Activated T-cell treated with anti-CD3 and anti-CD28 coated beads, Interleukin-2, amount 50 U/mL, for 48 hours (primary cell): ENCODE measurements at regions not wholly inside any gene's neighbourhood (a gene's known extent, or its start where the extent isn't known, plus 50 kb on each side); places are given as distances from the start of the nearest gene placed in this dataset.
"Not testable (repeated sequence)": the region's sequence is repeated elsewhere in the genome, so short reads cannot be mapped to it uniquely, and the experiment has no call there.

Experiments
- DNase-seq, 2 experiments: peaks; one replicate each; pipeline ENCODE4 v3.0.0-alpha.2; 2020

DNA sequence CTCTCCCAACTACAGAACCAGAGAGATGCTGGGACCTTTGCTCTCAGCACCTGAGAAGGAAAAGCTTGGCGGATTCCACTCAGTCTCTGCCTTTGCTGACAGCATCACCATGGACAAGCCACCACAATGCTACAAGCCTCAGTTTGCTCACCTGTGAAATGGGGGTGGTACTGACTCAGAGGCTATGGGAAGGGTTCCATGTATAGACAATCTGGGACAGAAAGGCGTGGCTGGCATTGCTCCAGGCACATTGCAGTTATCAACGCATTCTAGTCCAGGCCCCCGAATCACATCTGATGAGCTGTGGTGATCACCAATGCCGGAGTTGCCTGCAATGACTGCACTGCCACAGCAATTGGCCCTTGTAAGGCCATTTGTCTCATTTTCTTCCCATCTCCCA is 72.6 kb downstream of the ISX start:
- no peak for DNase-seq

DNA sequence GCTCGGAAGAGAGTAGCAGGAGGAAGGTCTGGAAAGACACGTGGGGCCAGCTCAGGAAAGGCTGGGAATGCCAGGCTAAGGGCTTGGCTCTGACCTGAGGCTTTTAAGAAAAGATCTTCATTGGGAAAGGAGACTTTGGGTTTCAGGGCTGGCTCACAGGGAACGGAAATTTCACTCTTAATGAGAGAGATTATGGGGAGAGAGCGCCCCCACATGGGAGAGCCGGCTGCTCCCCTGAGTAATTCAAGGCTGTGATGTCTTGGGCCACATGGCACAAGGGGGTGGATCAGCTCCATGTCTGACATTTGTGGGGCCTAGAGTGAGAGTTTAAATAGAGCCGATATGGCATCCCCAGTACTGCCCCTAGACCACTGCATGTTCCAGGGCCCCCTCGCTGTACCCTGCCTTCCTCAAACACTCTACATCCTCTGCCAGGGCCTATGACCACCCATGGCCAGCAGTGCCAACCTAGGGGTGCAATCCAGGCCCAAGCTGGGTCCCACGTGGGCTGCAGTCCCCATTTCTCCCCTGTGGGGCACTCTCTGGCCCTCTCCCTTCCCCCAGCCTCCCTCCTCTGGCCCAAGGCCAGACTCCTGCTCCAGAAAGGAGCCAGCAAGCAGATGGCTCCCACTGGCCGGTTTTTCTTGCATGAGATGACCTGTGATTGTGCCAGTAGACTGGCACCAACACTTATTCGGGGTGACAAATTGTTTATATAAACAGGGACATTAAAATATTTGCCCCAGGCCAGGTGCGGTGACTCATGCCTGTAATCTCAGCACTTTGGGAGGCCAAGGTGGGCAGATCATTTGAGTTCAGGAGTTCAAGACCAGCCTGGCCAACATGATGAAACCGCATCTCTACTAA is 75.2 kb downstream of the ISX start:
- peak; percentile 20 to 23 for DNase-seq

DNA sequence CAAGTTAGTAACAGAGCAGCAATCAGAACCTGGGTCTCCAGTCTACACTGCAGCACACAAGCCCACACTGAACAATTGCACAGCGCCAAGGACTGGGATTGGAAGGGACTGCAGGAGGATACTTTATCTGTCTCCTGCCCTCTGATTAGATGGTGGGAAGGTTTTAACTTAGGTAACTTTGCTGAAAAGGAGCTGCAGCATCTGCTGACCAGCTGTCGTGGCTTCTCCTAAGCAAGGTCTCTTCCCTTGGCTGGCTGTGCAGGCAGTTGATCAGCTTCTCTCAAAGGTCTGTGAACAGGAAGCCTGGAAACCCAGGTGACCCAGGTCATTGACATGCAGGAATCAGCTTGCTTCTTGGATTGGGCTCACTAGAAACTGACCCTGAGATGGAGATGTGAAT is 82.4 kb downstream of the ISX start:
- no peak for DNase-seq

DNA sequence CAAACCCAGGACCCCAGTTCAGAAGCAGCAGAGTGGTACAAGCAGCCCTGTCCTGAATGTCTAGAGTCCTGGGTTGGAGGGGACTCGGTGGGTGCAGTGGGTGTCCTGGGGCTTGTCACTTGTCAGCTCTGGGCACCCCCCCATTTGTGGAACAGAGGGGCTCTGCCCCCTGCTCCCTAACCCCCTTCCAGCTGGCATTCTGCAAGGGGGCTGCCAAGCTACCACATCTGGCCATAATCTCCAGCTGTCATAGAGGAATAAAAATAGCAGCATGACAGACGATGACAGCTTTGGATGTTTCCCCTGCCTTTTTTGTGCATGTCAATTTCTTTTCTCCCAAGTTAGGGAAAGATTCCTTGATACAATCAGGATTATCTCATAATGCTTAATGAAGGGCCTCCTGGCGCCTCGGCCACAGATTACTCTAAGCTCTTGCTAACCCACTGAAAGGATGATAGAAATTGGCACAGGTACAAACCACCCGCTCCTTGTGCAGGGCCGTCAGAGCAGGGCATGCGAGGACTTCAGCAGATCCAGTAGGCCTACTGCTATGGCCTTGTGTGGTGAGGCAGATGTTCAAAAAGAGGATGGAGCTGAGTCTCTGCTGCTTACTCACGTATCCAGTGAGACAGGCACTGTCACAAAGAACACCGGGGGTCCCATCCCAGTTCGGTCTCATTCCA is 83.0 kb downstream of the ISX start:
- no peak for DNase-seq

DNA sequence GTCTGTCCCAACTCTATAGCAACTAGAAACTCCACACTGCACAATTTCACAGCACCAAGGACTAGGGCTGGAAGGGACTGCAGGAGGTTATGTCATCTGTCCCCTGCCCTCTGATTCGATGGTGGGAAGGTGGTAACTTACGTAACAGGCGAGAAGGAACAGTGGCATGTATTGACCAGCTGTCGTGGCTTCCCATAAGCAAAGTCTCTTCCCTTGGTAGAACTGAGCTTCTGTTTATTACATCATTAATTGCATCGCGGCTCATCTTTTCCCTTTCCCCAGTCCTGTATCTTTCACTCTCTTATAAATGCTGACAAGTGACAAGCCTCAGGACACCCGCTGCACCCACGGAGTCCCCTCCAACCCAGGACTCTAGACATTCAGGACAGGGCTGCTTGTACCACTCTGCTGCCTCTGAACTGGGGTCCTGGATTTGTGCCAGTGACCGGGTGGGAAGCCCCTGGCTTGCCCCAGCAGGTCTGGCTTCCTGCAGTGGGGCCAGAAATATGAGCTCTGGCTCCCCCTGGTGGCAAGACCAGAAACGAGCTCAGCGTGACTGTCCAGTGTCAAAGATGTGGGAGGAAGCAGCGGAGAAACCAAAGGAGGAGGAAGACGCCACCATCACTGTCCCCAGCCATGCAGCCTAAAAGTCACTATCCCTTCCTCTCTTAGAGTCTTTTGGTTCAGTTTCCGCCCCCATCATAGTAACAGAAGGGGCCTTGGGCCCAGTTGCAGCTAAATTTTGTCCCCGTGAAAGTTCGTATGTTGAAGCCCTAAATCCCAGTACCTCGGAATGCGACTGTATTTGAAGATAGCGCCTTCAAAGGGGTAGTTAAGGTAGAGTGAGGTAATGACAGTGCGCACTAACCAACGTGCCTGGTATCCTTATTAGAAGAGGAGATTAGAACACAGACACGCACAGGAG is 84.5 kb downstream of the ISX start:
- DNase-seq = peak; percentile 83 to 84

DNA sequence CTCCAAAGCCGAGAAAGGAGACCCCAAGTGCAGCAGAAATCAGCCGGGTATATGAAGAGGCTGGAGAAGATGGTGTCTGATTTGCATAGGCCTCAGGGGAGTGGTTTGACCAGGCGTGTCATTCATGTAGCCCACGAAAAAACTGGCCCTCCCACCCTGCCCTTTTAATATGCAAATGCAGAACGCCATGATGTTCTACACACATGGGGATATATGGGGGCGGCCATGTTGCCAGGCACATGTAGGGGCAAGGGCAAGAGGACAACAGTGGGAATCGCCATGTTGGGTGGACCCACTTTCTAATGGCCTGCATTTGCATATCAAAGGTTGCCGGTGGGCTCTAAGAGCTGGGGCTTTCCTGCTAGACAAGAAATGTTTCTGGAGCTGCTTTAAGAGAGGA is 86.4 kb downstream of the ISX start:
- DNase-seq = no peak

DNA sequence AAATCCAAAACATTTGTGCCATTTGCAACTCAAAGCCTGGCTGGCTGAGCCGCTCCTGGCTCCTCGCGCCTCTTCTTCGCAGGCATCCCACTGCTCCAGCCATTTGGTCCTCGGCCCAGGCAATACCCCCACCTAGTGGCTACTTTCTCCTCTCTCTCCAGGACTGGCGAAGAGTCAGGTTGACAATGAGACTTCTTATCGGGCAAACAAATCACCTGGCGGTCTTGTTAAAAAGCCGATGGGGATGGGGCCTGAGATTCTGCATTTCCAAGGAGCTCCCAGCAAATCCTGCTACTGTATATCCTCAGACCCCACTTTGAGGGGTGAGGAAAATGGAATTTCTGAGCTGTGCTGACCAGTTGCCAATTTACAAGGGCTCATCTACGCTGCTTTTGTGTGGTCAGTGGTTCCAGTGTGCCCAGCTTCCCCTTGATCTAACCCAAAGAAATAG is 89.0 kb downstream of the ISX start:
- peak; percentile 43 to 44 for DNase-seq

DNA sequence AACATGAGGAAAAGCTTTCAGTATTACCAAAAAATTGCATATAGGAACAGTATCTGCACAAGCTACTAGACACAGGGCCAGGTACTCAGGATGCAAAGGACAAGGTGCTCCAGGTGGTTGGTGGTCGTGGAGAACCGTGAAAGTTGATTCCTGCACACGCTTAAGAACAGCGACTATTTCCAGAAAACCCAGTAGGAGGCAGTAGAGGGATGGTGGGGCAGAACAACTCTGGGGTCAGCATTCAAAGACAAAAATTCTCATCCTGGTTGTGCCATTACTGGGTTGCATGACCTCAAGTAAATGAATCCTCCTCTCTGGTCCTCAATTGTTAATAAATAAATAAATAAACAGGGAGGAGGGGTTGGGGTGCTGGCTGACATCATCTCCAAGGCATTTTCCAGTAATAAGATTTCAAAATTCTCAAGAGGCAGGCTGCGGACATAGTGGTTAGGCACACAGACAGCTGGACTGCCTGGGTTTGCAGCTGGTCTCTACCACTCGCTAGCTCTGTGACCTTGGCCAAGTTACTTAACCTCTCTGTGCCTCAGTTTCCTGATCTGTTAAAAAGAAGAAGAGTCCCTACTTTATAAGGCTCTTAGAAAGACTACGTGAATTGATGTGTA is 89.6 kb downstream of the ISX start:
- DNase-seq = no peak

DNA sequence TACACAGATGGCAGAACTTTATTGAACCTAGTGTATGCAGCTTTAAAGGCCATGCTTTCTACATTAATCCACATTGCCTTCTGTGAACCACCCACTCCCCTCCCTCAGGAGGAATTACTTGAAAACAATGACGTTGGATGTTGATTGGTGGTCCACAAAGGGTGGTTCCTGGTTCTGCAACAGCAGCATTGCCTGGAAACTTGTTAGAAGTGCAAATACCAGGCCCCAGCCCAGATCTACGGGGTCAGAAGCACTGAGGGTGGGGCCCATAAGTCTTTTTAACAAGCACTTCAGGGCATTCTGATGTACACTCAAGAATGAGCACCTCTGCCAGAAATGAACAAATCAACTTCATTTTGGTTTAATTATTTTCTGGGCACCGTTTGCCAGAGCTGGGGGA is 91.0 kb downstream of the ISX start:
- no peak for DNase-seq

DNA sequence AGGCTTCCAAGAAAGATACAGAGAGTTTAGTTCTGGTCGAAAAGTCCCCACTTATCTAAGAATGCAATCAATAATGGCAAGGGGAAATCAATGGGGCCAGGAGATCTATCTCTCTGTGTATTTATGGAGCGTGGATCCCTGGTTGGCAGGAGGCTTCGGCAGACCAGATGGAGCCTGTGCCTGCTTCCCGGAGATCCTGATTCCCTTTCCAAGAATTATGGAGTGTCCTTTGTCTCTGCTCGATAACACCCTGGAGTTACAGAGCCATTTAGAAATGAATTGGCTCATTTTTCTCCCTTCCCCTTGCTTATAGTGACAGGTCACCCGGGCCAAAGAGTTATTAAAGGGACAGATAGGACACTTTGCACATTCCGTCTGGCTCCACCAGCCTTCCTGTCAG is 92.4 kb downstream of the ISX start:
- DNase-seq = no peak

DNA sequence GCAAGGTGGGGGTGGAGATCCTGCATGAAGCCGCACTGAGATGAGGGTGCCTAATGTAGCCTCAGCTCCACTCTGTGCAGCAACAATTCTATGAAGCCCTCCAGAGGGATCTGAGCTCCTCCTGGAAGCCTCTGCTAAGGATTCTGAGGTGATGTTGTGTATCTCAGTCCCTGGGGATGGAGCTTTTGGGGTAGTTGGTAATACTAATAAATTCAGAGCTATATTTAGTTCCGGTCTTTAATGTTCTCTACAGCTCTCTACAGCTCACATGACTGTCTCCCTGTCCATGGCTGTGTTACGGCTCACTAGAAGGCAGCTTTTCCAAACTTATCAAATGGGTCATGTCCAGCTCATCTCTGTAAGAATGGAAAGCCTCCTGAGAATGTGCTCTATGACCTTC is 93.4 kb downstream of the ISX start:
- no peak for DNase-seq

DNA sequence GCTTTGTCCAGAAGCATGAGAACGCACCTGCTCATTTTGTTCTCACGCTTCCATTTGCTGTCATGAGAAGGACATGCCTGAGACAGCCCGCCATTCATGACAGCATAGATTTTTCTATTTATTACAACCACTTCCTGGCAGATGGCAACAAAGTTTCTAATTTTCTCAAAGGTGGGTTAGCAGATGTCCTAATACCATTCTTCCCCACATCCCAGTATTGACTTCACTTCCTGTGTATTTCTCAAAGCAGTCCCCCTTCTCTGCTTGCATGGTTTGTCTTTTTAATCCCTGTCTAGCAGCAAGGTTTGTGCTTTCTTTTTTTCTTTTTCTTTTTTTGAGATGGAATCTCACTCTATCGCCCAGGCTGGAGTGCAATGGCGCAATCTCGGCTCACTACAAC is 94.3 kb downstream of the ISX start:
- DNase-seq = no peak

DNA sequence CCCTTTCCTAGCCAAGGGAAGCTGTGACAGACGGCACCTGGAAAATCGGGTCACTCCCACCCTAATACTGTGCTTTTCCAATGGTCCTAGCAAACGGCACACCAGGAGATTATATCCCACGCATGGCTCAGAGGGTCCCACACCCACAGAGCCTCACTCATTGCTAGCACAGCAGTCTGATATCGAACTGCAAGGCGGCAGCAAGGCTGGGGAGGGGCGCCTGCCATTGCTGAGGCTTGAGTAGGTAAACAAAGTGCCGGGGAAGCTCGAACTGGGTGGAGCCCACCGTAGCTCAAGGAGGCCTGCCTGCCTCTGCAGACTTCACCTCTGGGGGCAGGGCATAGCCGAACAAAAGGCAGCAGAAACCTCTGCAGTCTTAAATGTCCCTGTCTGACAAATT is 91.4 kb upstream of the HMGXB4 start:
- DNase-seq = not testable (repeated sequence)

DNA sequence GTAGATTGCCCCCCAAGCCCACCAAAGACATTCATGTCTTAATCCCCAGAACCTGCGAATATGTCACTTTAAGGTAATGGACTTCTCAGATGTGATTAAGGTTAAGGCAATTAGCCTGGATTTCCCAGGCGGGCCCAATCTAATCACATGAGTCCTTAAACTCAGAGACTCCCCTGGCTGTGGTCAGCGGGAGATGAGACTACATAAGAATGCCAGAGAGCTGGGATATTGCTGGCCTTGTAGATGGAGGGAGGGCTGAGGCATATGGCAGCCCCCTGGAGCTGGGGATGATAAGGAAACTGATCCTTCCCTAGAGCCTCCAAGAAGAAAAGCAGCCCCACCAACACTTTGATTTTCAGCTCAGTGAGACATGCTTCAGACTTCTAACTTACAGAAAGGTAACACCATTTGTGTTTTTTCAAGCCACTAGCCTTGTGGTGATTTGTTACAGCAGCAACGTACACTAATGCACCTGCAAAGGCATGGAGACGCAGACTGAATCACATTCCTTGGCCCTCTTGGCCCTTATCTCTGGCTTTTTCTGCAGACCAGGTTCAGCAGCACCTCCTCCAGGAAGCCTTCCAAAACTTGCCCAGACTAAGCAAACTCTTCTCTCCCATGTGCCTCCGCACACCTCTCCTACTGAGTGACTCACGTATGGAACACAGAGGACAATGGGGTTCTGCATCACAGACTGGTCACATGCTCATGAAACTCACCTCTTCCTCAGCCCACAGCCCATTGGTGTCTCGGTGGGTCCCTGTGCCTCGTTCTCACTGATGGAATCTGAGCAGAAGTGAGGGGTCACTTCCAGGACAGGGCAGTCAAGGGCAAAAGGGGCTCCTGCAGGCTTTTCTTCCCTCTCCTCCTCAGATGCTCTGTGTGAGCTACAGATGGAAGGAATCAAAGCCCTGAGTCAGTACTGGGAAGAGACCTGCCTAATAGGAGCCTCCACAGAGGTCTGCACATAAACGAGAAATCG is 86.3 kb upstream of the HMGXB4 start:
- DNase-seq = no peak

DNA sequence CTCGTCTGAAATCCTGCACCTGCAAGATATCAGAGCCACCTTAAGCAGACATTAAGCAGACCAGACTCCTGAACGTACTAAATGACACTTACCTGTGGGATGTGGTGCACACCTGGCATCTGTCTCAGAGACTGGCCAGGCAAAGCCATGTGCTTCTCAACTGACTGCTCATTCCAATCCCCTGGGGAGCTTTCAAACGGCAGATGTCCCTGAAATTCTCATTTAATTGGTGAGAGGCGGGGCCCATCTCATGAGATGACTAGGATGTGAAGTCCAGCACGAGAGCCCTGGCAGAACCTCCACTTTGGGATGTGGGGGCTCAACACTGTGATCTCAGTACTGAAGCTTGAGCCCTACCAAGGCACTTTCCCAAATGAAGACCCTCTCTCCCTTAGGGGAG is 84.9 kb upstream of the HMGXB4 start:
- no peak for DNase-seq

DNA sequence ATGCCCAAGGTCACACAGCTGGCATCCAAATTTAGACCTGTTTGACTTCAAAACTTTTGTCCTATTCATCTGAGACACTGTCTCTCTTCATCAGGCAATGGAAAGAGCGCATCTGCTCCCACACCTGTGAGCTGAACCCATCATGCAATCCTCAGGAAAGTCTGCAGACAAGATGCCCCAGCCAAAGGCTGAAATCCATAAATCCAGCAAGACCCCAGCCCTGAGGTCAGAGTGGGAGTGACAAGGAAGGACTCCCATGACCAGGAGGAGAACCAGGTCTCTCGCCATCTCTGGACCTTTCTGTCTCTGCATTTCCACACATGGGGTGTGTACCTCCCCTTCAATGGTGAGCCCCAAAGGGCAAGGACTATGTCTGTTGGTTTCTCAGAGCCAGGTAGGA is 83.6 kb upstream of the HMGXB4 start:
- no peak for DNase-seq

DNA sequence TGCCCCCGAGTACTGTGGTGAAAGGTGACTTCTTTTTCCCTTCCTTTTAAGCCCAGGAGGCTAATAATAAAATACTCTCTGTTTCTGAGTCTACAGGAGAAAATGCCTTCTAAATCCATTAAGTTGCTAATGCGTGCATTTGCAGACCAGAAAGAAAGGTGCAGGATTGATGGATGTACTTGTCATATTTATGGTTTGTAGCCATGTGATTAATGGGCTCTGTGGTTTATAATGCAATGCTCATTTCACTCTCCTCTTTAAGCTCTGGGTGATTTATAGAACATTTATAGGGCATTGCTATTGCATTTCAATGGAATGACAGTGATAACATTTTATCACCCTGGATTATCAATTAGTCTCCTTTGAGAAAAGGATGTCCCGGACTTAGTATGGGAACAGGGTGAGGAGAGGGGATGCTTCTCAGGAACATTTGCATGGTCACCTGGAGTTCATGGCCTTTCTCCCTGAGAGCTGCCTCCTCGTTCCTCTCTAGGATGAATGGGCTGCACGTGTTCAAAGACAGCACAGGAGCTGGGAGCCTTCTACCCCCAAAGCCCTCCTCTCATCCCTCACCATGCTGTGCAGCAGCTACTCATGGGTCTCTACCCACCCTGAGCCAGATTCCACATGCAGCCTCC is 82.8 kb upstream of the HMGXB4 start:
- no peak for DNase-seq

DNA sequence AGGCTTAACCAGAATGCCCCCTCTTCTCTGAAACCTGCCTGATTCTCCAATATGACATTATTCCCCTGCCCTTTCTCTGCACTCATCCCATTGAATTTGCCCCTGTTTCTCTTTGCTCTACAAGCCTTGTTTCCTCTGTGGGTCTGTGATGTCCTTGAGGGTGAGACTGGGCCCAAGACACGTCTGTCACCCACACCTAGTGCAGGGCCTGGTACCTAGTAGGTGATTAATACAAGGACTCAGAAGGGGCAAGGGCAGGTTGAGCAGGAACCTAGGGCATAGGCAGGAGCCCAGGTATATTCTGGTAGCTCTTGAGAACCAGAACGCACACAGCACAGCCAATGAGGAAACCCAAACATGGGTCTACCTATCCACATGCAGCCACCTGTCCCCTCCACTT is 81.9 kb upstream of the HMGXB4 start:
- DNase-seq = no peak

DNA sequence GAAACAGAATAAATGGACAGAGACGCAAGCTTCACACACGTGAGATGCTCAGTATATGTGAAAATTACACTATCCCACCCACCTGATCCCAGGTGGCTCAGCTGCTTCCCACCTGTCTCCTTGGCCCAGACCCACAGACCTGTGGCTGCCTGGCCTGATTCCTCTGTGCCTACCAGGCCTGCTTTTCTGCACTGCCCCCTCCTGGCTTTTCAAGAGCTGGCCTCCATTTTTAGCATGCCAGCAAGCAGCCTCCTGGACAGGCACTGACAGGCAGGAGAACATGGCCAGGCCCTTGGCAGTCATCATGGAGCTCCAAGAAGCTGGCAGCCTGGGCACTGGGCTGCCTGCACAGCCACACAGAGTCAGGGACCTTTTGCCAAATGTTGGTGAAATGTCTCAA is 79.5 kb upstream of the HMGXB4 start:
- no peak for DNase-seq

DNA sequence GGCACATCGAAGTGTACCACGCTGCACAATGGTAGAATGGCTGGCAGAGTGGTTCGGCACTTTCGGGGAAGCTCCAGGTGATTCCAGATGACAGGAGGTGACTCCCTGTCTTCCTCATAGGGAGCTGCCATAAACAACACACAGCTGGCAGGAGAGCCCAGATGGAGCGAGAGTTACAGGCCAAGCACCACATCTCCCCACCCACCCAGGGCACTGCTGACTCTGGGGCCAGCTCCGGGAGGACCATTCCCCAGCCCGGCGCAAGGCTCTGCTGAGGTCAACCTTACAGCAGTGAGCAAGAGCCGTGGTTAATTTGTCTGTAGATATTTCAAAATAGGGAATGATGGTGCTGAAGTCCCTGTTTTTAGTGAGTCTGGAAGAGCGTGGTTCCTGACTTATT is 78.8 kb upstream of the HMGXB4 start:
- DNase-seq = no peak

DNA sequence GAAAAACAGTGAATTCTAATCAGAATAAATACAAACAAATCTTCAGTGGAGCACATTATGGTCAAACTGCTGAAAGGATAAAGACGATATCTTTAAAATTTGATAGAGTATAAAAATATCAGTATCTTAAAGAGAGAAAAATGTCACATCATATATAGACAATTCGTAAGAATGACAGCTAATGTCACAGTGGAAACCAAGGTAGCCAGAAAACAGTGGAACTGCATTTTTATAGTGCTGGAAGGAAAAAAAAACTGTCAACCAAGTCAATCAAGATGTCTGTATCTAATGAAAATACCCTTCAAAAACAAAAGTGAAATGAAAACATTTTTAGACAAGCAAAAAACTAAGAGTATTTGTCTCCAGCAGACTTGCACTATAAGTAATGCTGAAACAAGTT is 73.4 kb upstream of the HMGXB4 start:
- no peak for DNase-seq
